HepG2 (cell line): ENCODE measurements at regions not wholly inside any gene's neighbourhood (a gene's known extent, or its start where the extent isn't known, plus 50 kb on each side); places are given as distances from the start of the nearest gene placed in this dataset.

Source experiments
- ATAC-seq: fragments of 200-7000 bp; cut with Tn5 transposase; 3 replicates; pipeline ENCODE4 v1.9.1; 2020; ENCODE audit warnings: mild to moderate bottlenecking, moderate library complexity
- BruUV-seq: library from RNA; stranded (reverse); fragments of 400-500 nt; replicated peaks from 2 replicates; lab custom pipeline; 2021; lab: Mats Ljungman, UMichigan
- CTCF ChIA-PET: fragments of 300-600 bp; formaldehyde crosslinking; extraction: SDS; loops from one replicate; lab custom pipeline; 2021; ENCODE audit warnings: low total read pairs, inconsistent platforms, low intra/inter-chr PET ratio; lab: Yijun Ruan, JAX
- POLR2A ChIA-PET: fragments of 350-600 bp; sonication (Branson Sonifier 250); formaldehyde crosslinking; loops from one replicate; lab custom pipeline; 2020; ENCODE audit warnings: antibody characterized with exemption, inconsistent platforms; lab: Yijun Ruan, JAX
- DNase-seq: peaks from one replicate; pipeline ENCODE4 v3.0.0-alpha.2; 2015; ENCODE audit warnings: low spot score
- FAIRE-seq: peaks from 3 replicates; lab custom pipeline; 2011; peaks lifted over from hg19 to GRCh38; lab: Jason Lieb, UNC
- H2AFZ ChIP-seq: one replicate; pipeline ENCODE4 v1.6.1; 2011; ENCODE audit warnings: low read length, inconsistent platforms
- H3K27ac ChIP-seq: fragments of 300-600 bp; 3 replicates; pipeline ENCODE4 v1.8.0; 2011; ENCODE audit warnings: mixed run types, mild to moderate bottlenecking, mixed read lengths, low read length, inconsistent platforms; ENCODE audit not compliant: insufficient read depth; ENCODE audit errors: extremely low read length
- H3K27me3 ChIP-seq, 2 experiments: fragments of 200-600 bp in 1 of 2; 2 replicates in 1 of 2; 3 replicates in 1 of 2; pipeline versions ENCODE4 v1.6.0 to v1.8.0; 2011; ENCODE audit warnings: low read length in 2 of 2, mild to moderate bottlenecking in 2 of 2, moderate library complexity in 2 of 2, inconsistent platforms in 1 of 2; ENCODE audit not compliant: insufficient read depth in 2 of 2, control insufficient read depth in 1 of 2
- H3K36me3 ChIP-seq, 2 experiments: fragments of 200-600 bp in 1 of 2; replicated peaks in 1 of 2; 2 replicates in 1 of 2; 3 replicates in 1 of 2; pipeline versions ENCODE4 v1.5.1 to v1.8.0; 2011; ENCODE audit warnings: low read length in 2 of 2, inconsistent platforms in 1 of 2; ENCODE audit not compliant: insufficient read depth in 2 of 2, control insufficient read depth in 1 of 2
- H3K4me1 ChIP-seq: 2 replicates; pipeline ENCODE4 v1.5.1; 2012; ENCODE audit warnings: low read length, inconsistent platforms; ENCODE audit not compliant: insufficient read depth
- H3K4me2 ChIP-seq: 2 replicates; pipeline ENCODE4 v1.6.0; 2011; ENCODE audit warnings: low read depth, low read length, inconsistent platforms
- H3K4me3 ChIP-seq, 3 experiments: fragments of 200-600 bp in 1 of 3; sonication (generic), shearing (Covaris generic) in 1 of 3; replicated peaks in 1 of 3; 2 replicates each; pipeline ENCODE4 v1.5.1; 2011 to 2016; ENCODE audit warnings: low read length in 3 of 3, inconsistent platforms in 2 of 3, low read depth in 2 of 3, mild to moderate bottlenecking in 2 of 3, control low read depth in 1 of 3, mixed read lengths in 1 of 3; ENCODE audit not compliant: insufficient read depth in 1 of 3
- H3K79me2 ChIP-seq: one replicate; pipeline ENCODE4 v1.6.1; 2011; ENCODE audit warnings: low read length, inconsistent platforms; ENCODE audit not compliant: insufficient read depth
- H3K9ac ChIP-seq: 2 replicates; pipeline ENCODE4 v1.6.0; 2011; ENCODE audit warnings: mild to moderate bottlenecking, low read depth, low read length, inconsistent platforms; ENCODE audit not compliant: insufficient read depth
- H3K9me3 ChIP-seq: 2 replicates; pipeline ENCODE4 v1.5.1; 2012; ENCODE audit warnings: mild to moderate bottlenecking, low read length
- H4K20me1 ChIP-seq: 2 replicates; pipeline ENCODE4 v1.6.0; 2011; ENCODE audit warnings: inconsistent platforms, mild to moderate bottlenecking, low read length, moderate library complexity; ENCODE audit not compliant: insufficient read depth
- DBP ChIP-seq: sonication (generic); formaldehyde crosslinking; IDR thresholded peaks from 2 replicates; pipeline ENCODE4 v1.4.0; 2020; ENCODE audit warnings: missing genetic modification reagents; ENCODE audit errors: not compliant biosample characterization
- MAFF ChIP-seq: IDR thresholded peaks from 2 replicates; pipeline ENCODE4 v1.6.1; 2011; ENCODE audit warnings: low read depth, low read length, improper control_type of control experiment
- MAFK ChIP-seq, 2 experiments: IDR thresholded peaks in 1 of 2; conservative IDR thresholded peaks in 1 of 2; 2 replicates each; pipeline ENCODE4 v1.6.1; 2011; ENCODE audit warnings: improper control_type of control experiment in 2 of 2, low read length in 2 of 2
- RAD51 ChIP-seq: fragments of 450-650 bp; IDR thresholded peaks from 2 replicates; pipeline ENCODE4 v1.6.1; 2016; ENCODE audit warnings: borderline replicate concordance
- ZNF609 ChIP-seq: sonication (generic); formaldehyde crosslinking; IDR thresholded peaks from 2 replicates; pipeline ENCODE4 v1.4.0; 2020; ENCODE audit warnings: mild to moderate bottlenecking, missing genetic modification reagents, borderline replicate concordance
- WGBS: methylation state at CpG from one replicate; pipeline ENCODE4 v1.1.6; 2017; ENCODE audit warnings: low lambda C conversion rate; 5-methylcytosine and 5-hydroxymethylcytosine counted together
- in situ Hi-C: cut with HindIII; loops from 2 replicates; pipeline ENCODE4 v1.10.0; 2017; ENCODE audit warnings: low pct_unique_long_range_greater_than_20kb; ENCODE audit not compliant: extremely low pct_ligation_motif_present
- intact Hi-C: fragments of 100-400 bp; cut with micrococcal nuclease; formaldehyde crosslinking; loops from one replicate; pipeline ENCODE4 v1.10.0; 2022; ENCODE audit not compliant: unreplicated experiment
- TF ChIP-seq, protein P1 (sequence below): sonication (generic); formaldehyde crosslinking; IDR thresholded peaks from 2 replicates; pipeline ENCODE4 v1.4.0; 2020; ENCODE audit warnings: missing genetic modification reagents
- TF ChIP-seq, protein P2 (sequence below): sonication (generic); formaldehyde crosslinking; IDR thresholded peaks from 2 replicates; pipeline ENCODE4 v1.4.0; 2020; ENCODE audit warnings: mild to moderate bottlenecking, missing genetic modification reagents

- 0% methylated on average over 3 of the region's 3 CpGs for WGBS
- Histone ChIP-seq H3K4me2 (no peak overlapping the region), H3K9ac (no peak overlapping the region), H3K4me1 (no peaks in the 10 kb centered on the region), H4K20me1 (no peaks in the 10 kb centered on the region), H3K27ac (no peak overlapping the region), H2AFZ (no peak overlapping the region), H3K36me3 (no peaks in the 10 kb centered on the region), H3K4me3 (no peak overlapping the region), H3K9me3 (peaks cover 4% of the 10 kb centered on the region), H3K27me3 (no peaks in the 10 kb centered on the region), H3K79me2 (no peaks in the 10 kb centered on the region)
- intact Hi-C loops (no loop called here), in situ Hi-C loops (no loop called here)
- no TSS peak for BruUV-seq
- TF ChIP-seq, protein P1, sequence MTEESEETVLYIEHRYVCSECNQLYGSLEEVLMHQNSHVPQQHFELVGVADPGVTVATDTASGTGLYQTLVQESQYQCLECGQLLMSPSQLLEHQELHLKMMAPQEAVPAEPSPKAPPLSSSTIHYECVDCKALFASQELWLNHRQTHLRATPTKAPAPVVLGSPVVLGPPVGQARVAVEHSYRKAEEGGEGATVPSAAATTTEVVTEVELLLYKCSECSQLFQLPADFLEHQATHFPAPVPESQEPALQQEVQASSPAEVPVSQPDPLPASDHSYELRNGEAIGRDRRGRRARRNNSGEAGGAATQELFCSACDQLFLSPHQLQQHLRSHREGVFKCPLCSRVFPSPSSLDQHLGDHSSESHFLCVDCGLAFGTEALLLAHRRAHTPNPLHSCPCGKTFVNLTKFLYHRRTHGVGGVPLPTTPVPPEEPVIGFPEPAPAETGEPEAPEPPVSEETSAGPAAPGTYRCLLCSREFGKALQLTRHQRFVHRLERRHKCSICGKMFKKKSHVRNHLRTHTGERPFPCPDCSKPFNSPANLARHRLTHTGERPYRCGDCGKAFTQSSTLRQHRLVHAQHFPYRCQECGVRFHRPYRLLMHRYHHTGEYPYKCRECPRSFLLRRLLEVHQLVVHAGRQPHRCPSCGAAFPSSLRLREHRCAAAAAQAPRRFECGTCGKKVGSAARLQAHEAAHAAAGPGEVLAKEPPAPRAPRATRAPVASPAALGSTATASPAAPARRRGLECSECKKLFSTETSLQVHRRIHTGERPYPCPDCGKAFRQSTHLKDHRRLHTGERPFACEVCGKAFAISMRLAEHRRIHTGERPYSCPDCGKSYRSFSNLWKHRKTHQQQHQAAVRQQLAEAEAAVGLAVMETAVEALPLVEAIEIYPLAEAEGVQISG (CRISPR knock-in tag): no peak
- peak; percentile 24; the same call in 1 of the 2 replicates for TF ChIP-seq RAD51
- peak; percentile 53 to 82; a peak in 3 of 4 replicates for TF ChIP-seq MAFK (conservative IDR thresholded peaks at IDR 0.05 in 1 of 2, IDR thresholded peaks at IDR 0.05 in 1 of 2; ENCODE audit: low read length in 2 of 2)
- peak; percentile 78 for TF ChIP-seq MAFF
- FAIRE-seq: no peak
- ChIA-PET POLR2A (no interaction called here), CTCF (no interaction called here)
- ATAC-seq: no peak
- DNase-seq: no peak
Measured at GRCh38 chrX:26328608-26329319, 112.8 kb downstream of the MAGEB5 start.

DNA sequence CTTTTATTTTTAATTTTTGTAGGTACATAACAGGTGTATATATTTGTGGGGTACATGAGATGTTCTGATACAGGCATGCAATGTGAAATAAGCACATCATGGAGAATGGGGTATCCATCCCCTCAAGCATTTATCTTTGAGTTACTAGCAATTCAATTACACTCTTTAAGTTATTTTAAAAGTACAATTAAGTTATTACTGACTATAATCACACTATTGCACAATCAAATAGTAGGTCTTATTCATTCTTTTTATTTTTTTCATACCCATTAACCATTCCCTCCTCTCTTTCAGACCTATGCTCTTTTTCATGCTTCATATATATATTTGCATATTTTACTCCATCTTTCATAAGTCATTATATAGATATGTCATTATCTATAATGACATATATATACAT is 93.3 kb downstream of the MAGEB5 start:
- Histone ChIP-seq H3K4me3 (no peak overlapping the region), H3K4me1 (no peaks in the 10 kb centered on the region), H2AFZ (no peak overlapping the region), H3K27ac (no peak overlapping the region), H3K4me2 (no peak overlapping the region), H3K9me3 (peaks cover 14% of the 10 kb centered on the region; the same call in 1 of the 2 replicates), H3K9ac (no peak overlapping the region), H3K36me3 (no peaks in the 10 kb centered on the region), H4K20me1 (no peaks in the 10 kb centered on the region), H3K79me2 (no peaks in the 10 kb centered on the region), H3K27me3 (no peaks in the 10 kb centered on the region)
- ATAC-seq: no peak
- BruUV-seq: no TSS peak
- in situ Hi-C loops: no loop called here
- DNase-seq: no peak
- intact Hi-C loops: no loop called here
- FAIRE-seq: no peak
- POLR2A ChIA-PET: no interaction called here
- CTCF ChIA-PET: no interaction called here
- TF ChIP-seq ZNF609 (CRISPR knock-in tag) (no peak), DBP (no peak)
- TF ChIP-seq, protein P2, sequence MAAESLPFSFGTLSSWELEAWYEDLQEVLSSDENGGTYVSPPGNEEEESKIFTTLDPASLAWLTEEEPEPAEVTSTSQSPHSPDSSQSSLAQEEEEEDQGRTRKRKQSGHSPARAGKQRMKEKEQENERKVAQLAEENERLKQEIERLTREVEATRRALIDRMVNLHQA (CRISPR knock-in tag): no peak
